Posterior cingulate gyrus (tissue), 11 donors: ENCODE measurements at regions not wholly inside any gene's neighbourhood (a gene's known extent, or its start where the extent isn't known, plus 50 kb on each side); places are given as distances from the start of the nearest gene placed in this dataset.
A peak's percentile ranks its signal among the peaks of the same experiment; 100 is the strongest.
"Not testable (repeated sequence)": the region's sequence is repeated elsewhere in the genome, so short reads cannot be mapped to it uniquely, and the experiment has no call there.

Experiments
- DNase-seq, 10 donors: peaks; one replicate each; pipeline versions ENCODE4 v3.0.0 to v3.0.0-alpha.2; 2020 to 2021; ENCODE audit warnings: mixed read lengths in 3 of 10
- intact Hi-C: fragments of 100-400 bp; cut with DNase I; formaldehyde crosslinking; loops from one replicate; pipeline ENCODE4 v1.15.1; 2023

GRCh38 chr2:59184276-59185020 is 943.3 kb upstream of the FANCL start:
- peak in 2 of 10 donors; percentile 5 to 77 for DNase-seq
- intact Hi-C loops = loop anchor here (5.0 kb wide), 1 partner anchor 422 kb away; no protein-coding TSS in a partner anchor

DNA sequence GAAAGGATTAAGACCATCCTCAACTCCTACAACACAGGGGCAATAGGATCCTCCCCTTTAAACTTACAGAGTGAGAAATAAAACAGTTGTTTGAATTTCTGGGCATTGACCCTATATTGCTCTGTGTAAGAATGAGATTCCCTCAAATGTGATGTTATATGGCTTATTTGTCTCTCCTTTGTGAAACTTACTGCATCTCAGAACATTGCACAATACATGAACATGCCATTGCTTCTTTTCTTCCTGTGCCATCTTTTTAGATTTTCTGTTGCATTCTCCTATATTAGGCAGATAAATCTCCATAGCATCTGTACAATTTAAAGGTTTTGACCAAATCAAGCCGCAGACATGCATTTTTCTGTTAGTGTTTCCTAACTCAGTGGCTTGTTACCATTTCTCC is 941.9 kb upstream of the FANCL start:
- intact Hi-C loops = loop anchor here (5.0 kb wide), 1 partner anchor 421 kb away; no protein-coding TSS in a partner anchor
- DNase-seq = no peak

DNA sequence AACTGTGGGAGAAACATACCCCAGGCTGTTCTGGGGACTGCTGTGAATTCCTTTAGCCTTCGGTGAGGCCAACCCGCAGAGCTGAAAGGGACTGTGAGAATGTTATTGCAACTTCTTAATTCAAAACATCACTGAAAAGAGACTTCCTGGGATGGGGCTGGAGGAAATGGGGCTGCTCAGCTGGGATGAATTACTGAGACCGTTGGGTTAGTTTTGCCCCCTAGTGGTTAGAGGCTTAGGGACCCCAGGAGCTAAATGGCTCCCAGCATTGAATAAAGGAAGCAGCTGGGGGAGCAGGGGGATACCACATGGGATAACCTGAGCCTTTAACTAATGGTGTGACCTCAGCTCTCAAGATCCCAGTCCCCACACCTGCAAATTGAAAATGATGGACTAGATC is 941.1 kb upstream of the FANCL start:
- peak in 3 of 10 donors; percentile 8 to 31 (median 21) for DNase-seq
- intact Hi-C loops = loop anchor here (5.0 kb wide), 1 partner anchor 420 kb away; no protein-coding TSS in a partner anchor

- no peak for DNase-seq
- intact Hi-C loops = loop anchor here (5.0 kb wide), 1 partner anchor 419 kb away; no protein-coding TSS in a partner anchor
Observed at GRCh38 chr2:59181347-59181746, 940.2 kb upstream of the FANCL start.

- DNase-seq = no peak
- intact Hi-C loops = loop anchor here (5.0 kb wide), 1 partner anchor 418 kb away; no protein-coding TSS in a partner anchor
Observed at GRCh38 chr2:59180621-59181020, 939.5 kb upstream of the FANCL start.

- no peak for DNase-seq
- intact Hi-C loops = loop anchor here (5.0 kb wide), 1 partner anchor 418 kb away; no protein-coding TSS in a partner anchor
Observed at GRCh38 chr2:59180111-59180510, 939.0 kb upstream of the FANCL start.

DNA sequence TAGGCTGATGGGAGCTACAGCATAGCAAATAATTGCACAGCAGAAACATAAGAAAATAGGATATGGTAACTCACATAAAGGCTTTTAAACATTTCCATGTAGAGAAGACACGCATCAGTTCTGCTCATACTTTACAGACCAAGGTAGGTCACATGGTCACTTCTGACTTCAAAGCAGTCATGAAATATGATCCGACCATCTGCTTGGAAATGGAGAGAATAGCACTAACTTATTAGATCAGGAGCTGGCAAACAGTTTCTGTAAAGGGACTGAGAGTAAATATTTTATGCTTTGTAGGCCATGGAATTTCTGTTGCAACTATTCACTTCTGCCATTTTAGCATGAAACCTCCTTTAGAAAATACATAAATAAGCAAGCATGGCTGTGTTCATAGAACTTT is 936.6 kb upstream of the FANCL start:
- intact Hi-C loops = no loop called here

GRCh38 chr2:59176737-59177136 is 935.6 kb upstream of the FANCL start:
- no peak for DNase-seq
- intact Hi-C loops = no loop called here

More for the DNA sequence above, 936.6 kb upstream of the FANCL start:
- no peak for DNase-seq

DNA sequence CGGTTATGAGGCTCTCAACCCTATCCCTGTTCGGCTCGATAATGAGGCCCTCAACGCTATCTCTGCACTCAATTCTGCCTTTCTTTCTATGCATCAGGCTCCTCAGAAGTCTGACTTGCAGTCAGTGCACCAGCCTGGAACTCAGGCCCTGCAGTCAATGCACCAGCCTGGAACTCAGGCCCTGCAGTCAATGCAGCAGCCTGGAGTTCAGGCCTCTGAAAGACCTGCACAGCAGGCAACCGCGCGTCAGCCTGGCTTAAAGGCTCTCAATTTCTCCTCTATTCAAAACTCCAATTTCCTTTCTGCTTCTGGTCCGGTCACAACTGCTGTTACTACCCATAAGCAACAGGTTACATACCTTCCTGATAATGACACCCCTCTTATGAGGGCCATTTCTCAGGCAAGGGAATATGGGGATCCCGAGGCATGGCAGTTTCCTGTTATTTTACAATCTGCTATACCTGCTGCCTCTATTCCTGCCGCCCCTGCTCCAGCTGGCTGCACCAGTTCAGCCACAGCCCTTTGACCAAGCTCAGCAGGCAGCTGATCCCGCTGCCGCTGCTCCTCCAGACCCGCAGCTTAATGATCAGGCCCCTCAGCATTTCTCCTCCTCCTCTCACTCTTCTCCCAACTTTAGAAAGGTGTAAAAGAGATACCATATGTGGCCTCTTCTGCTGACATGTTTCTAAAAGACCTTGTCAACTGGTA is 933.6 kb upstream of the FANCL start:
- intact Hi-C loops = no loop called here
- DNase-seq = peak in 1 of 10 donors; percentile 64

DNA sequence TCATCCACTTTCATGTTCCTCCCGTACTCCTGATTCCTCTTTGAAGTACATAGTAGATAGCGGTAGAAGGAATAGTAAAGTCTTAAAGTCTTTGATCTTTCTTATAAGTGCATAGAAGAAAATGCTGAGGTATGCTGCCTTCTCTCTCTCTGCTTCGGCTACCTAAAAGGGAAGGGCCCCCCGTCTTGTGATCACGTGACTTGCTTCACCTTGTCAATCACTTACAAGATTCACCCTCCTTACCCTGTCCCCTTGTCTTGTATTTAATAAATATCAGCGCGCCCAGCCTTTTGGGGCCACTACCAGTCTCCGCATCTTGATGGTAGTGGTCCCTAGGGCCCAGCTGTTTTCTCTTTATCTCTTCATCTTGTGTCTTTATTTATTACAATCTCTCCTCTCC is 932.2 kb upstream of the FANCL start:
- intact Hi-C loops = no loop called here
- DNase-seq = no peak

- DNase-seq = no peak
- intact Hi-C loops = no loop called here
Observed at GRCh38 chr2:59171019-59171418, 929.9 kb upstream of the FANCL start.

GRCh38 chr2:59168766-59169165 is 927.6 kb upstream of the FANCL start:
- DNase-seq = no peak
- intact Hi-C loops = no loop called here

DNA sequence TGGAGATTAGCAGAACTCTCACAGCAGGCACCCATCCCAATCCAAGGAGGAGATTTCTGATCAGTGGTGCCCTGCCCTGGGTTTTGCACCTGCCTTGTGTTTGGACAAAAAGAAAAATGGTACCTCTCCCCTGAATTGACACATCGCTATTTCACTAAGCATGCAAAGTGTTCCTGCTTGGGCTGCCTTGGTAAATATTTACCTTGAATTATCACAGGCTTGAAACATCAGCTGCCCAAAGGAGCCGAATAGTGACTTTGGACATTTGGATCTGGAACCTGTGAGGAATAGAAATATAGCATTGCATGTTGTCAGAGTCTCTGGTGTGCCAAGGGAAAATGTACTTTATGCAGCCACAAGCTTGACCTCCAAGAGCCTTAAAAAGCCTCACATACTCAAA is 926.4 kb upstream of the FANCL start:
- DNase-seq = no peak
- intact Hi-C loops = no loop called here

DNA sequence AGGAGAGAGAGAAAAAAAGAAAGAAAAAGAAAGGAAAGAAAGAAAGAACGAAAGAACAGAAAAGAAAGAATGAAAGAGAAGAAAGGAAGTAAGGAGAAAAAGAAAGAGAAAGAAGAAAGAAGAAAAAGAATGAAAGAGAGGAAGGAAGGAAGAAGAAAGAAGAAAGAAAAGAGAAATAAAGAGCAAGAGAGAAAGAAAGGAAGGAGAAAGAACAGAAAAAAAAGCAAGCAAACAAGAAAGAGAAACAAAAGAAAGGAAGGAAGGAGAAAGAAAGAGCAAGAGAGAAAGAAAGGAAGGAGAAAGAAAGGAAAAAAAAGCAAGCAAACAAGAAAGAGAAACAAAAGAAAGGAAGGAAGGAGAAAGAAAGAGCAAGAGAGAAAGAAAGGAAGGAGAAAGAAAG is 916.8 kb upstream of the FANCL start:
- DNase-seq, intact Hi-C loops: not testable (repeated sequence)

DNA sequence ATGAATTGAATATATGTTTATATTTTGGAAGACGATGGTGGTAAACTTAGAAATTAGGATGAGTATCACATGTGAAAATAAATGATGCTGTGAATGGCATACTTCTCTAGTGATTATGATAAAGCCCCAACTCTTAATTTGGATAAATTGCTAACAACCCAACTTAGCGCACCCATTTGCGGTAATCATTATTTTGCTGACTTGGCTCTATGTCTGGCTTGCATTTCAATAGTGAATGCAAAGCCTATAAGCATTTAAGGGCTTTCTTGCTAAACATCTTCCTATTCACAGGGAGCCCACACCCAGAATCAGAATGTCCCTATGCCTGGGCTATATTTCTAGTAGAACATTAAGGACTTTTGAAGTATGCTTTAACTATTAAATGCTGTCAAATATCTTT is 910.7 kb upstream of the FANCL start:
- intact Hi-C loops = no loop called here
- no peak for DNase-seq

DNA sequence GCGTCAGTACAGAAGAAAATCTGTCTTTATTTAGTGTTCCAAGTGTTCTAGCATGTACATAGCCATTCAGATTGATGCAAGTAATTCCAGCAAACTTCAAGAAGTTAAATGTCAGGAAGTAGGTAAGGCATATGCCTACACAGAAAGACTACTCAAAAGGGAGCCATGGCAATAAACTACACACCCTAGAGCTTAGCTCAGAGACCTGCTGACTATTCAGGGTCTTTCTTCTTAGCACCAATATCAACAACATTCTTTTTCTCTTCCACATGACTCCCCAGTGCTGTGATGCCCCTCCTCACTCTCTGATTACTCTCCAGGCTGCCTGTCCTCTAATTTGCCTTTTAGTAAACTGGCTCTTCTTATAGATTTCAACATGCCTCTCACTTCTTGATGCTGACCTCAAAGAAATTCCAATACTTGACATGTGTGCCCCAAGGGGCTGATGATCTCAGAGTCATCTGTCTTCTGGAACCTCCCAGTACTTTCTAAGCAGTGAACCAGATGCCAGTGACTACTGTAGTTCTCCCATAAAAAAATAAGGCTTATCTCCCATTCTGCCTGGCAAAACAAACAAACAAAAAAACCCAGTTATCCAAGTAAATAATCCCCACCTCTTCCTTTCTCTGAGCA is 909.2 kb upstream of the FANCL start:
- DNase-seq = no peak
- intact Hi-C loops = no loop called here

DNA sequence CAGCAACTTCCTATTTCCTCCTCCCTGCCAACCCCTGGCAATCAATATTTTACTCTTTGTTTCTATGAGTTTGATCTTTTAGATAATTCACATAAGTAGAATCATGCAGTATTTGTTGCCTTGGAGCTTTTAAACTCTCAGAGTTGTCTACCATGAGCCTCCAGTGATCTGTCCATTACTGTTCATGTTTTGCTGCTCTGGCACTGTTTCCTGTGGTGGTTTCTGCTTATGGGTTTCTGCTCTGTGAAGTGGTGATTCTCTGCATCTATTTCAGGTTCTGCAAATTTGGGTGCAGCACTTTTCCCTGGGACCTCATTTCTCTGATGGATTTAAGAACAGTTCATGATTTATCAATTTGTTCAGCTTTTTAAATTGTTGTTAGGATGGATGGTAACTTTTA is 908.1 kb upstream of the FANCL start:
- DNase-seq = no peak
- intact Hi-C loops = no loop called here

DNA sequence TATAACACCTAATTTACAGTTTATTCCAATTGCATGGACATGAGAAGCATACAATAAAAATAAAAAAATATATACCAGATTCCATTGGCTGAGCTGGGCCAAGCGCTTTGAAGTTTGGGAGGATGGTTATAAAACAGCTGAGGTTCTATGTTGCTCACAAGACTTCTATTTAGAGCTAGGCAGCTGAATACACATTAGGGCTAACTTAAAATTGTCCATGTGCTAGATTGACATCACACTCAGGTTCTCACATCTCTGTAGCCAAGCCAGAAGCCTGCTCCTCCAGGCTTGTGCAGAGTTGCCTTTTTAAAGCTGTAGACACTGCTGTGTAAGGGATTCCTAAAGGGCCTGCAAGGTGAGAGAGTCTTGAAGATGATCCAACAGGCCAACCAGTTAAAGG is 871.1 kb upstream of the FANCL start:
- DNase-seq = no peak
- intact Hi-C loops = no loop called here

GRCh38 chr2:59096973-59097372 is 855.8 kb upstream of the FANCL start:
- intact Hi-C loops = no loop called here
- no peak for DNase-seq

- no peak for DNase-seq
- intact Hi-C loops = no loop called here
Observed at GRCh38 chr2:59093571-59093970, 852.4 kb upstream of the FANCL start.

DNA sequence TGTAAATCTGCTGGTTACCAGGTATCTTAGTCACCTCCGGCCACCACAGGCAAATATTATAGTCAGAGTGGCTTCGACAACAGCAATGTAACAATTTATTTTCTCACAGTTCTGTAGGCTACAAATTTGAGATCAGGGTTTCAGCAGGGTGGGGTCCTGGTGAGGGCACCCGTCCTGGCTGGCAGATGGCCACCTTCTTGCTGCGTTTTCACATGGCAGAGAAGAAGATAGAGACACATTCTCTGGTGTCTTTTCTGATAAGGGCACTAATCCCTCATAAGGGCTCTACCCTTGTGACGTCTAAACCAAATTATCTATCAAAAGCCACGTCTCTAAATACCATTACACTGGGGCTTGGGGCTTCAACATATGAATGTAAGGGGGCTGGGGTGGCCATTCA is 843.2 kb upstream of the FANCL start:
- no peak for DNase-seq
- intact Hi-C loops = no loop called here
